ENCODE measurements at regions not wholly inside any gene's neighbourhood (a gene's known extent, or its start where the extent isn't known, plus 50 kb on each side); places are given as distances from the start of the nearest gene placed in this dataset.

GRCh38 chr17:13776027-13776551 lies 174.4 kb upstream of the HS3ST3A1 start:
- intact Hi-C loops (cut with micrococcal nuclease) = no loop called here
- peaks cover 7% of the 10 kb centered on the region for H3K36me3 Mint-ChIP-seq (ENCODE audit: insufficient read depth, unreplicated experiment)
- peaks cover 25% of the 10 kb centered on the region for H3K4me1 Mint-ChIP-seq (ENCODE audit: insufficient read depth, unreplicated experiment)
- no peak for TF ChIP-seq CTCF (IDR thresholded peaks at IDR 0.05; ENCODE audit: unreplicated experiment)
- no TSS peak for BruUV-seq (replicated peaks)
- peak overlapping the region; percentile 80 for H3K27ac Mint-ChIP-seq (ENCODE audit: low read depth, unreplicated experiment)
- ChIA-PET POLR2A (interaction anchor here (0.6 to 3.3 kb wide), 23 partner anchors 9 to 1378 kb away, joined by 3 to 12 read pairs (median 4); partner anchors contain the start of genes COX10, ELAC2 and HS3ST3B1), CTCF (interaction anchor here (0.6 kb wide), 2 partner anchors 51 to 110 kb away, joined by 3 to 4 read pairs; no protein-coding TSS in a partner anchor)
- peak overlapping the region; percentile 22 for H3K4me3 Mint-ChIP-seq (ENCODE audit: unreplicated experiment)
- DNase-seq (ENCODE audit: unreplicated experiment) = peak; percentile 78
- peaks cover 21% of the 10 kb centered on the region for H3K9me3 Mint-ChIP-seq (ENCODE audit: unreplicated experiment)
- H3K27me3 Mint-ChIP-seq (ENCODE audit: insufficient read depth, unreplicated experiment) = no peaks in the 10 kb centered on the region

- no TSS peak for BruUV-seq (replicated peaks)
- intact Hi-C loops (cut with micrococcal nuclease) = no loop called here
- Mint-ChIP-seq H3K27me3 (ENCODE audit: insufficient read depth, unreplicated experiment) (no peaks in the 10 kb centered on the region), H3K36me3 (ENCODE audit: insufficient read depth, unreplicated experiment) (peaks cover 7% of the 10 kb centered on the region), H3K9me3 (ENCODE audit: unreplicated experiment) (peaks cover 22% of the 10 kb centered on the region), H3K27ac (ENCODE audit: low read depth, unreplicated experiment) (peak overlapping the region; percentile 80), H3K4me1 (ENCODE audit: insufficient read depth, unreplicated experiment) (peaks cover 25% of the 10 kb centered on the region), H3K4me3 (ENCODE audit: unreplicated experiment) (no peak overlapping the region)
- peak; percentile 17 for DNase-seq (ENCODE audit: unreplicated experiment)
- ChIA-PET POLR2A (interaction anchor here (0.7 to 2.5 kb wide), 9 partner anchors 8 to 524 kb away, joined by 3 to 12 read pairs (median 6); partner anchors contain the start of genes COX10 and HS3ST3B1), CTCF (no interaction called here)
- TF ChIP-seq CTCF (IDR thresholded peaks at IDR 0.05; ENCODE audit: unreplicated experiment) = no peak
Measured at GRCh38 chr17:13777003-13777402, 175.3 kb upstream of the HS3ST3A1 start.

- H3K4me1 Mint-ChIP-seq (ENCODE audit: insufficient read depth, unreplicated experiment) = no peaks in the 10 kb centered on the region
- no peak for TF ChIP-seq CTCF (IDR thresholded peaks at IDR 0.05; ENCODE audit: unreplicated experiment)
- ChIA-PET POLR2A (interaction anchor here (0.6 to 3.7 kb wide), 2 partner anchors 9 to 61 kb away, joined by 5 to 12 read pairs; no protein-coding TSS in a partner anchor), CTCF (interaction anchor here (0.5 kb wide), 1 partner anchor 28 kb away, joined by 3 read pairs; no protein-coding TSS in a partner anchor)
- no peaks in the 10 kb centered on the region for H3K27me3 Mint-ChIP-seq (ENCODE audit: insufficient read depth, unreplicated experiment)
- H3K27ac Mint-ChIP-seq (ENCODE audit: low read depth, unreplicated experiment) = no peak overlapping the region
- no TSS peak for BruUV-seq (replicated peaks)
- no peak for DNase-seq (ENCODE audit: unreplicated experiment)
- intact Hi-C loops (cut with micrococcal nuclease) = no loop called here
- no peak overlapping the region for H3K4me3 Mint-ChIP-seq (ENCODE audit: unreplicated experiment)
- no peaks in the 10 kb centered on the region for H3K36me3 Mint-ChIP-seq (ENCODE audit: insufficient read depth, unreplicated experiment)
- peaks cover 14% of the 10 kb centered on the region for H3K9me3 Mint-ChIP-seq (ENCODE audit: unreplicated experiment)
Measured at GRCh38 chr17:13784434-13785095, 182.8 kb upstream of the HS3ST3A1 start.

- intact Hi-C loops (cut with micrococcal nuclease) = no loop called here
- H3K27me3 Mint-ChIP-seq (ENCODE audit: insufficient read depth, unreplicated experiment) = no peaks in the 10 kb centered on the region
- H3K27ac Mint-ChIP-seq (ENCODE audit: low read depth, unreplicated experiment) = no peak overlapping the region
- H3K9me3 Mint-ChIP-seq (ENCODE audit: unreplicated experiment) = peaks cover 1% of the 10 kb centered on the region
- H3K36me3 Mint-ChIP-seq (ENCODE audit: insufficient read depth, unreplicated experiment) = no peaks in the 10 kb centered on the region
- ChIA-PET POLR2A (interaction anchor here (3.7 kb wide), 1 partner anchor 10 kb away, joined by 12 read pairs; no protein-coding TSS in a partner anchor), CTCF (no interaction called here)
- no peak overlapping the region for H3K4me3 Mint-ChIP-seq (ENCODE audit: unreplicated experiment)
- TF ChIP-seq CTCF (IDR thresholded peaks at IDR 0.05; ENCODE audit: unreplicated experiment) = no peak
- BruUV-seq (replicated peaks) = no TSS peak
- no peak for DNase-seq (ENCODE audit: unreplicated experiment)
- H3K4me1 Mint-ChIP-seq (ENCODE audit: insufficient read depth, unreplicated experiment) = no peaks in the 10 kb centered on the region
Measured at GRCh38 chr17:13785981-13786598, 184.4 kb upstream of the HS3ST3A1 start.

Data from MCF 10A (cell line).